Esophagus squamous epithelium (tissue), 4 donors: ENCODE measurements at regions not wholly inside any gene's neighbourhood (a gene's known extent, or its start where the extent isn't known, plus 50 kb on each side); places are given as distances from the start of the nearest gene placed in this dataset.

ENCODE experiments used
- CTCF ChIP-seq, 6 experiments: fragments of 450-650 bp in 4 of 6; fragments of 200-600 bp in 2 of 6; sonication (generic) in 2 of 6; IDR thresholded peaks; one replicate each; pipeline ENCODE4 v1.5.1; 2016 to 2019; ENCODE audit warnings: antibody characterized with exemption in 6 of 6, mild to moderate bottlenecking in 4 of 6, moderate library complexity in 4 of 6
- POLR2A ChIP-seq, 4 donors: fragments of 450-650 bp; IDR thresholded peaks; one replicate each; pipeline ENCODE4 v1.6.1; 2017; ENCODE audit warnings: antibody characterized with exemption in 4 of 4, mild to moderate bottlenecking in 4 of 4, moderate library complexity in 3 of 4

- TF ChIP-seq CTCF (IDR thresholded peaks at IDR 0.05): no peak
- no peak for TF ChIP-seq POLR2A (IDR thresholded peaks at IDR 0.05)
Observed at GRCh38 chrX:10367406-10367805, 210.6 kb downstream of the CLCN4 start.
